GM12878 (cell line): ENCODE measurements at regions not wholly inside any gene's neighbourhood (a gene's known extent, or its start where the extent isn't known, plus 50 kb on each side); places are given as distances from the start of the nearest gene placed in this dataset.

Experiments
- BACH1 ChIP-seq: fragments of 450-650 bp; IDR thresholded peaks from 2 replicates; pipeline ENCODE4 v1.6.1; 2017; ENCODE audit warnings: mild to moderate bottlenecking, borderline replicate concordance
- BCLAF1 ChIP-seq: fragments of 450-650 bp; IDR thresholded peaks from 2 replicates; pipeline ENCODE4 v1.6.1; 2017; ENCODE audit warnings: antibody characterized with exemption, mild to moderate bottlenecking, moderate library complexity
- CBFB ChIP-seq: IDR thresholded peaks from 2 replicates; pipeline ENCODE4 v1.6.1; 2016; ENCODE audit warnings: antibody characterized with exemption, low read depth
- CHD4 ChIP-seq: fragments of 200-600 bp; sonication (generic); IDR thresholded peaks from 2 replicates; pipeline ENCODE4 v1.6.1; 2016; ENCODE audit warnings: mild to moderate bottlenecking
- CUX1 ChIP-seq: IDR thresholded peaks from 2 replicates; pipeline ENCODE4 v1.6.1; 2012; ENCODE audit warnings: improper control_type of control experiment, low read depth, low read length; ENCODE audit not compliant: insufficient replicate concordance
- E2F4 ChIP-seq: IDR thresholded peaks from 2 replicates; pipeline ENCODE4 v1.6.1; 2012; ENCODE audit warnings: low read depth, low read length, improper control_type of control experiment
- GATAD2B ChIP-seq: fragments of 450-650 bp; conservative IDR thresholded peaks from 2 replicates; pipeline ENCODE4 v1.6.1; 2017; ENCODE audit warnings: low read depth, mild to moderate bottlenecking, moderate library complexity
- KDM1A ChIP-seq: fragments of 200-600 bp; sonication (generic); IDR thresholded peaks from 2 replicates; pipeline ENCODE4 v1.6.1; 2016; ENCODE audit warnings: borderline replicate concordance
- NBN ChIP-seq: fragments of 450-650 bp; IDR thresholded peaks from 2 replicates; pipeline ENCODE4 v1.6.1; 2016
- NFYB ChIP-seq: IDR thresholded peaks from 2 replicates; pipeline ENCODE4 v1.6.1; 2011; ENCODE audit warnings: low read depth, mild to moderate bottlenecking, low read length, improper control_type of control experiment, moderate library complexity; ENCODE audit not compliant: insufficient read depth
- PAX8 ChIP-seq: fragments of 450-650 bp; IDR thresholded peaks from 2 replicates; pipeline ENCODE4 v1.6.1; 2017; ENCODE audit warnings: mild to moderate bottlenecking, moderate library complexity
- RBBP5 ChIP-seq: fragments of 200-600 bp; sonication (generic); conservative IDR thresholded peaks from 2 replicates; pipeline ENCODE4 v1.6.1; 2016
- RELB ChIP-seq: fragments of 450-650 bp; IDR thresholded peaks from 2 replicates; pipeline ENCODE4 v1.6.1; 2017; ENCODE audit warnings: low read depth, mild to moderate bottlenecking, moderate library complexity
- TAF1 ChIP-seq: IDR thresholded peaks from 2 replicates; pipeline ENCODE4 v1.6.1; 2011; ENCODE audit warnings: mild to moderate bottlenecking, low read depth, low read length, borderline replicate concordance
- ZBTB4 ChIP-seq: fragments of 450-650 bp; formaldehyde crosslinking; IDR thresholded peaks from 2 replicates; pipeline ENCODE4 v1.4.0; 2022; ENCODE audit warnings: mild to moderate bottlenecking, moderate library complexity

- TF ChIP-seq ZBTB4 (CRISPR knock-in tag): no peak
- TF ChIP-seq BCLAF1: no peak
- no peak for TF ChIP-seq RELB
- TF ChIP-seq GATAD2B: no peak
- TF ChIP-seq PAX8: no peak
- no peak for TF ChIP-seq CUX1
- TF ChIP-seq RBBP5: no peak
- TF ChIP-seq CHD4: no peak
- no peak for TF ChIP-seq KDM1A
- TF ChIP-seq BACH1: no peak
- no peak for TF ChIP-seq TAF1
- no peak for TF ChIP-seq CBFB
- no peak for TF ChIP-seq NFYB
- no peak for TF ChIP-seq NBN
- no peak for TF ChIP-seq E2F4
These were observed 86.0 kb downstream of the HHIPL2 start (continued) for GRCh38 chr1:222461941-222462340.
